Thoracic aorta (tissue), 2 donors: ENCODE measurements at regions not wholly inside any gene's neighbourhood (a gene's known extent, or its start where the extent isn't known, plus 50 kb on each side); places are given as distances from the start of the nearest gene placed in this dataset.

Experiments used
- ATAC-seq: fragments of 150-250 bp; one replicate; pipeline ENCODE4 v1.8.0; 2017; ENCODE audit warnings: low read depth; ENCODE audit not compliant: insufficient number of reproducible peaks, low FRiP score
- DNase-seq: peaks from one replicate; pipeline ENCODE4 v3.0.0-alpha.2; 2020; ENCODE audit warnings: low spot score
- H3K27ac ChIP-seq, 2 donors: fragments of 200-600 bp; sonication (generic); 1 replicate in 1 of 2; 2 replicates in 1 of 2; pipeline ENCODE4 v1.5.1; 2016; ENCODE audit warnings: mild to moderate bottlenecking in 2 of 2, moderate library complexity in 2 of 2
- H3K27me3 ChIP-seq: fragments of 200-600 bp; sonication (generic); replicated peaks from 2 replicates; pipeline ENCODE4 v1.6.0; 2016; ENCODE audit warnings: mild to moderate bottlenecking; ENCODE audit not compliant: insufficient read depth
- H3K36me3 ChIP-seq: fragments of 200-600 bp; sonication (generic); one replicate; pipeline ENCODE4 v1.5.1; 2016
- H3K4me1 ChIP-seq, 2 donors: fragments of 200-600 bp; sonication (generic); 1 replicate in 1 of 2; 2 replicates in 1 of 2; pipeline versions ENCODE4 v1.5.1 to v1.6.0; 2016; ENCODE audit warnings: low read depth in 2 of 2, mild to moderate bottlenecking in 1 of 2; ENCODE audit not compliant: control insufficient read depth in 1 of 2
- H3K4me3 ChIP-seq: fragments of 200-600 bp; sonication (generic); 2 replicates; pipeline ENCODE4 v1.5.1; 2016; ENCODE audit warnings: mild to moderate bottlenecking
- H3K9me3 ChIP-seq: fragments of 200-600 bp; sonication (generic); 2 replicates; pipeline ENCODE4 v1.5.1; 2016
- CTCF ChIP-seq: fragments of 200-600 bp; sonication (generic); IDR thresholded peaks from one replicate; pipeline ENCODE4 v1.5.1; 2019; ENCODE audit warnings: antibody characterized with exemption

GRCh38 chr3:86738684-86739083, 252.3 kb downstream of the VGLL3 start:
- H3K4me3 ChIP-seq: no peak overlapping the region
- no peak for TF ChIP-seq CTCF
- no peaks in the 10 kb centered on the region for H3K27me3 ChIP-seq
- no peaks in the 10 kb centered on the region for H3K4me1 ChIP-seq
- H3K27ac ChIP-seq: no peak overlapping the region
- no peaks in the 10 kb centered on the region for H3K9me3 ChIP-seq
- ATAC-seq (no peak), DNase-seq (no peak)
- no peaks in the 10 kb centered on the region for H3K36me3 ChIP-seq

- Histone ChIP-seq H3K4me3 (no peak overlapping the region), H3K27me3 (no peaks in the 10 kb centered on the region), H3K9me3 (no peaks in the 10 kb centered on the region), H3K27ac (no peak overlapping the region), H3K4me1 (no peaks in the 10 kb centered on the region), H3K36me3 (no peaks in the 10 kb centered on the region)
- ATAC-seq (no peak), DNase-seq (no peak)
- TF ChIP-seq CTCF: no peak
These were observed 253.4 kb downstream of the VGLL3 start for GRCh38 chr3:86737517-86737916.

GRCh38 chr3:86733257-86733656, 257.7 kb downstream of the VGLL3 start:
- Histone ChIP-seq H3K36me3 (no peaks in the 10 kb centered on the region), H3K4me3 (no peak overlapping the region), H3K27ac (no peak overlapping the region), H3K4me1 (no peaks in the 10 kb centered on the region), H3K27me3 (no peaks in the 10 kb centered on the region), H3K9me3 (no peaks in the 10 kb centered on the region)
- DNase-seq (no peak), ATAC-seq (no peak)
- TF ChIP-seq CTCF: no peak

GRCh38 chr3:86731501-86731901, 259.4 kb downstream of the VGLL3 start:
- no peak for DNase-seq
- no peak overlapping the region for H3K4me3 ChIP-seq
- TF ChIP-seq CTCF: no peak
- no peak for ATAC-seq
- H3K36me3 ChIP-seq: no peaks in the 10 kb centered on the region
- H3K27me3 ChIP-seq: no peaks in the 10 kb centered on the region
- H3K9me3 ChIP-seq: no peaks in the 10 kb centered on the region
- no peak overlapping the region for H3K27ac ChIP-seq
- no peaks in the 10 kb centered on the region for H3K4me1 ChIP-seq

GRCh38 chr3:86723433-86723832, 267.5 kb downstream of the VGLL3 start:
- TF ChIP-seq CTCF: no peak
- no peaks in the 10 kb centered on the region for H3K4me1 ChIP-seq
- H3K4me3 ChIP-seq: no peak overlapping the region
- ATAC-seq (no peak), DNase-seq (no peak)
- no peaks in the 10 kb centered on the region for H3K9me3 ChIP-seq
- H3K27ac ChIP-seq: no peak overlapping the region
- H3K27me3 ChIP-seq: no peaks in the 10 kb centered on the region
- H3K36me3 ChIP-seq: no peaks in the 10 kb centered on the region
